ENCODE measurements at regions not wholly inside any gene's neighbourhood (a gene's known extent, or its start where the extent isn't known, plus 50 kb on each side); places are given as distances from the start of the nearest gene placed in this dataset.

- TF ChIP-seq NR3C1 (IDR thresholded peaks at IDR 0.05) (no peak), HMGXB4 (CRISPR knock-in tag; IDR thresholded peaks at IDR 0.05; ENCODE audit: borderline replicate concordance) (no peak), USF2 (IDR thresholded peaks at IDR 0.05) (no peak)
These were observed 892.5 kb upstream of the EYS start for GRCh38 chr6:66599541-66599940.

Measured in A549 (cell line).